Prostate gland (tissue), 2 donors: ENCODE measurements at regions not wholly inside any gene's neighbourhood (a gene's known extent, or its start where the extent isn't known, plus 50 kb on each side); places are given as distances from the start of the nearest gene placed in this dataset.

Experiments used
- DNase-seq: peaks from one replicate; pipeline ENCODE4 v3.0.0-alpha.2; 2019; ENCODE audit warnings: low spot score
- H3K27ac ChIP-seq, 2 donors: fragments of 200-600 bp; sonication (generic); 2 replicates each; pipeline ENCODE4 v1.5.1; 2017 to 2019
- H3K27me3 ChIP-seq: fragments of 200-600 bp; sonication (generic); replicated peaks from 2 replicates; pipeline ENCODE4 v1.5.1; 2019; ENCODE audit not compliant: insufficient read depth
- H3K36me3 ChIP-seq, 2 donors: fragments of 200-600 bp; sonication (generic); 1 replicate in 1 of 2; 2 replicates in 1 of 2; pipeline versions ENCODE4 v1.5.1 to v1.8.1; 2017 to 2019
- H3K4me1 ChIP-seq: fragments of 200-600 bp; sonication (generic); replicated peaks from 2 replicates; pipeline ENCODE4 v1.5.1; 2019
- H3K4me3 ChIP-seq, 2 donors: fragments of 200-600 bp; sonication (generic); 2 replicates each; pipeline ENCODE4 v1.5.1; 2017 to 2019
- H3K9me3 ChIP-seq: fragments of 200-600 bp; sonication (generic); 2 replicates; pipeline ENCODE4 v1.5.1; 2017
- POLR2A ChIP-seq: fragments of 450-650 bp; IDR thresholded peaks from one replicate; pipeline ENCODE4 v1.6.1; 2016; ENCODE audit warnings: antibody characterized with exemption, mild to moderate bottlenecking
- POLR2AphosphoS5 ChIP-seq: sonication (generic); formaldehyde crosslinking; IDR thresholded peaks from one replicate; pipeline ENCODE4 v1.6.1; 2017; ENCODE audit warnings: antibody characterized with exemption
- WGBS: methylation state at CpG from one replicate; pipeline ENCODE4 v1.1.5; 2018; 5-methylcytosine and 5-hydroxymethylcytosine counted together
- intact Hi-C: fragments of 100-400 bp; cut with DNase I; formaldehyde crosslinking; loops from one replicate; pipeline ENCODE4 v1.14.2; 2022
- TF ChIP-seq, protein P1 (sequence below), 4 experiments: fragments of 200-600 bp in 2 of 4; fragments of 450-650 bp in 2 of 4; sonication (generic) in 2 of 4; IDR thresholded peaks; 1 replicate in 3 of 4; 2 replicates in 1 of 4; pipeline ENCODE4 v1.5.1; 2016 to 2019; ENCODE audit warnings: antibody characterized with exemption in 4 of 4, mild to moderate bottlenecking in 2 of 4, moderate library complexity in 2 of 4

DNA sequence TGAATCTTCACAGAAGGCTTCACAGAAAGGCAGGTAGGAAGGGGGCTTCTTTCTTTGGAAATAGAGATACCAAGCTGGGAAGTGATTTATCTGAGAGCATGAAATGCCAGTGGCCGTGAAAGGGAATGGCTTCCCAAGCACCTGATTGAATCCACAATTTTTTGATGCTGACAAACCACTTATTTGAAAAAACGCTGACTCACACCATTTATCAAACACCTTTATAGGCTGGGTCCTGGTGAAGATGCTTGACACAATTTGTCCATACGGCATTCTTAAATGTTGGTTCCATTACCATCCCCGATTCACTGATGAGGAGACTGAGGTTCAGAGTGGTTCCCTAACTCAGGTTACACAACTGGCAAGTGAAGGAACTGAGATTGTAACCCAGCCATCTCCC lies 64.1 kb upstream of the POMGNT2 start:
- TF ChIP-seq, protein P1, sequence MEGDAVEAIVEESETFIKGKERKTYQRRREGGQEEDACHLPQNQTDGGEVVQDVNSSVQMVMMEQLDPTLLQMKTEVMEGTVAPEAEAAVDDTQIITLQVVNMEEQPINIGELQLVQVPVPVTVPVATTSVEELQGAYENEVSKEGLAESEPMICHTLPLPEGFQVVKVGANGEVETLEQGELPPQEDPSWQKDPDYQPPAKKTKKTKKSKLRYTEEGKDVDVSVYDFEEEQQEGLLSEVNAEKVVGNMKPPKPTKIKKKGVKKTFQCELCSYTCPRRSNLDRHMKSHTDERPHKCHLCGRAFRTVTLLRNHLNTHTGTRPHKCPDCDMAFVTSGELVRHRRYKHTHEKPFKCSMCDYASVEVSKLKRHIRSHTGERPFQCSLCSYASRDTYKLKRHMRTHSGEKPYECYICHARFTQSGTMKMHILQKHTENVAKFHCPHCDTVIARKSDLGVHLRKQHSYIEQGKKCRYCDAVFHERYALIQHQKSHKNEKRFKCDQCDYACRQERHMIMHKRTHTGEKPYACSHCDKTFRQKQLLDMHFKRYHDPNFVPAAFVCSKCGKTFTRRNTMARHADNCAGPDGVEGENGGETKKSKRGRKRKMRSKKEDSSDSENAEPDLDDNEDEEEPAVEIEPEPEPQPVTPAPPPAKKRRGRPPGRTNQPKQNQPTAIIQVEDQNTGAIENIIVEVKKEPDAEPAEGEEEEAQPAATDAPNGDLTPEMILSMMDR (IDR thresholded peaks at IDR 0.05): no peak
- no peak overlapping the region for H3K27ac ChIP-seq
- 84% methylated on average over 4 of the region's 4 CpGs for WGBS
- H3K36me3 ChIP-seq: no peaks in the 10 kb centered on the region
- no peaks in the 10 kb centered on the region for H3K4me1 ChIP-seq
- no peak for DNase-seq
- intact Hi-C loops: loop anchor here (10.0 kb wide), 1 partner anchor 115 kb away; the partner anchor contains the start of gene SNRK
- no peaks in the 10 kb centered on the region for H3K27me3 ChIP-seq
- H3K4me3 ChIP-seq: no peak overlapping the region
- no peaks in the 10 kb centered on the region for H3K9me3 ChIP-seq

DNA sequence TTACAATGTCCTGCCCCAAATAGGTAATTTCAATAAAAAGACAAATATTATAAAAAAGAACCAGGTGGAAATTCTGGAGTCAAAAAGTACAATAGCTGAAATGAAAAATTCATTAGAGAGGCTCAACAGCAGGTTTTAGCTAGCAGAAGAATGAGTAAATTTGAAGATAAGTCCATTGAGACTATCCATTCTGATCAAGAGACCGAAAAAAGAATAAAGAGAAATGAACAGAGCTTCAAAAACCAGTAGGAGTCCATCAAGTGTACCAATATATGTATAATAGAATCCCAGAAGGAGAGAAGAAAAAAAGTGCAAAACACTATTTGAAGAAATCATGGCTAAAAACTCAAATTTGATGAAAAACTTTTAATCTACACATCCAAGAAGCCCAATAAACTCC lies 60.5 kb upstream of the POMGNT2 start:
- Histone ChIP-seq H3K4me3 (no peak overlapping the region), H3K4me1 (no peaks in the 10 kb centered on the region), H3K9me3 (no peaks in the 10 kb centered on the region), H3K27ac (no peak overlapping the region), H3K36me3 (no peaks in the 10 kb centered on the region), H3K27me3 (no peaks in the 10 kb centered on the region)
- no peak for TF ChIP-seq POLR2AphosphoS5
- no peak for TF ChIP-seq POLR2A
- TF ChIP-seq, protein P1 (IDR thresholded peaks at IDR 0.05): no peak
- intact Hi-C loops: loop anchor here (10.0 kb wide), 1 partner anchor 118 kb away; the partner anchor contains the start of gene SNRK
- no peak for DNase-seq
- WGBS: 63% methylated on average over 1 of the region's 1 CpG

DNA sequence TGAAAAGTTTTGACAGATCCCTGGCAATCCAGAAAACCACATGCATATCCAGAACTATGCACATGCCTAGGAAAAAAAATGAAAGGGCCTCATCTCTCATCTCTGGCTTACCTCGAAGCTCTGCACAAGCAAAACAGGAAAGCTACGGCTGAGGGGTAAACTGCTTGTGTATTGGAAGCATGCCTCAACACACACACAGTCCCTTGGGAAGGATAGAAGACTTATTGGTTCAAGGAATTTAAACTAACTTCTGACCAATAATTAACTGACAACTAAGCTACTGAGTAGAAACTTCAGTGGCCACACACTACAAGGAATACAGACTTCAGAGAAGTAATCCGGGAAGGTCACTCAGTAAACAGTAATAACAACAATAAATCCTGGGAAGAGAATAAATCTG lies 59.9 kb upstream of the POMGNT2 start:
- Histone ChIP-seq H3K36me3 (no peaks in the 10 kb centered on the region), H3K4me3 (no peak overlapping the region), H3K27ac (no peak overlapping the region), H3K27me3 (no peaks in the 10 kb centered on the region), H3K4me1 (no peaks in the 10 kb centered on the region), H3K9me3 (no peaks in the 10 kb centered on the region)
- 97% methylated on average over 3 of the region's 3 CpGs for WGBS
- intact Hi-C loops: loop anchor here (10.0 kb wide), 1 partner anchor 119 kb away; the partner anchor contains the start of gene SNRK
- DNase-seq: no peak
- TF ChIP-seq, protein P1 (IDR thresholded peaks at IDR 0.05): no peak
- TF ChIP-seq POLR2A (no peak), POLR2AphosphoS5 (no peak)

DNA sequence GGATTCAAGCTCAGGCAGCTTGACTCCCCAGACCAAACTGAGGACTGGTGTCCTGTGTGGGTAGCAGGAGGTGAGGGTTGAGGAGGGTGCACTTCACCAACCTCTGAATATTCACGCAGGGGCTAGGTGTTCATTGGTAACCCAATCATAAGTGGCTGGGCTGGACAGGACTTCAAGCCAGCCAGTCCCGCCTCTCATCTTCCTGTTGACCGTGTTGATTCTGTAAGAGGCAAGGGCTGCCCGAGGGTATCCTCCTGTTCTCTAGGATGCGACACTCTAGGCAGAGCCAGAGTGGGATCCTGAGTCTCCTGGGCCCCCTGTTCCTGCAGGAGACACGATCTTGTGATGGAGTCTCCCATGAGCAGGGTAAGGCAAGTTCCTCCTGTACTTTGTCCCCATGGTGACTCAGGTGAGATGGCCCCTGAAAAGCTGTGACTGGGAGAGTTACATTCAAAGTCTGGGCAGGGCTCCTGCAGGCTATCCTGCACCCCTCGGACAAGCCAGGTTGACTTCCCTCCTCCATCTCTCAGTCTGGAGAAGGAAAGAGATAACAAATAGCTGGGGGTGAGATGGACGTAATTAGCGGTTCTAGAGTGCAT lies 58.1 kb upstream of the POMGNT2 start:
- Histone ChIP-seq H3K36me3 (no peaks in the 10 kb centered on the region), H3K27ac (no peak overlapping the region), H3K4me1 (no peaks in the 10 kb centered on the region), H3K27me3 (no peaks in the 10 kb centered on the region), H3K4me3 (no peak overlapping the region), H3K9me3 (no peaks in the 10 kb centered on the region)
- intact Hi-C loops: loop anchor here (5.0 to 10.0 kb wide), 2 partner anchors 121 to 338 kb away; partner anchors contain the start of gene SNRK
- WGBS: 66% methylated on average over 9 of the region's 9 CpGs
- DNase-seq: no peak
- no peak for TF ChIP-seq POLR2AphosphoS5
- TF ChIP-seq, protein P1 (IDR thresholded peaks at IDR 0.05): no peak
